GM12865 (cell line): ENCODE measurements at regions not wholly inside any gene's neighbourhood (a gene's known extent, or its start where the extent isn't known, plus 50 kb on each side); places are given as distances from the start of the nearest gene placed in this dataset.
"Not testable (repeated sequence)": the region's sequence is repeated elsewhere in the genome, so short reads cannot be mapped to it uniquely, and the experiment has no call there.

ENCODE experiments used
- DNase-seq: peaks from one replicate; pipeline ENCODE4 v3.0.0; 2010; ENCODE audit warnings: low read depth
- H3K4me3 ChIP-seq: 2 replicates; pipeline ENCODE4 v1.5.1; 2011; ENCODE audit warnings: mild to moderate bottlenecking, low read depth, low read length, control low read depth
- CTCF ChIP-seq: IDR thresholded peaks from 2 replicates; pipeline ENCODE4 v1.5.1; 2011; ENCODE audit warnings: low read length, control low read depth, low read depth, inconsistent platforms; ENCODE audit not compliant: insufficient read depth; ENCODE audit errors: missing control alignments

GRCh38 chr5:135737701-135738563, 96.5 kb upstream of the SLC25A48 start:
- TF ChIP-seq CTCF, result no peak
- DNase-seq, result no peak

GRCh38 chr5:135736952-135737351, 97.5 kb upstream of the SLC25A48 start:
- not testable (repeated sequence) for DNase-seq, H3K4me3 ChIP-seq

More at GRCh38 chr5:135737701-135738563, 96.5 kb upstream of the SLC25A48 start:
- no peak overlapping the region for H3K4me3 ChIP-seq

GRCh38 chr5:135735831-135736230, 98.6 kb upstream of the SLC25A48 start:
- H3K4me3 ChIP-seq, result no peak overlapping the region
- no peak for TF ChIP-seq CTCF
- no peak for DNase-seq

- DNase-seq, H3K4me3 ChIP-seq: not testable (repeated sequence)
Observed at GRCh38 chr5:135734956-135735355, 99.5 kb upstream of the SLC25A48 start.

DNA sequence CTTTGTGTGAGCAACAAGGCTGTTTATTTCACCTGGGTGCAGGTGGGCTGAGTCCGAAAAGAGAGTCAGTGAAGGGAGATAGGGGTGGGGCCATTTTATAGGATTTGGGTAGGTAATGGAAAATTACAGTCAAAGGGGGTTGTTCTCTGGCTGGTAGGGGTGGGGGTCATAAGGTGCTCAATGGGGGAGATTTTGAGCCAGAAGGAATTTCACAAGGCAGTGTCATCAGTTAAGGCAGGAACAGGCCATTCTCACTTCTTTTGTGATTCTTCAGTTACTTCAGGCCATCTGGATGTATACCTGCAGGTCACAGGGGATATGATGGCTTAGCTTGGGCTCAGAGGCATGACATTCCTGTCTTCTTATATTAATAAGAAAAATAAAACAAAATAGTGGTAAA, 103.4 kb upstream of the SLC25A48 start:
- H3K4me3 ChIP-seq, DNase-seq: not testable (repeated sequence)

- not testable (repeated sequence) for H3K4me3 ChIP-seq, DNase-seq
Observed at GRCh38 chr5:135730161-135730560, 104.3 kb upstream of the SLC25A48 start.

DNA sequence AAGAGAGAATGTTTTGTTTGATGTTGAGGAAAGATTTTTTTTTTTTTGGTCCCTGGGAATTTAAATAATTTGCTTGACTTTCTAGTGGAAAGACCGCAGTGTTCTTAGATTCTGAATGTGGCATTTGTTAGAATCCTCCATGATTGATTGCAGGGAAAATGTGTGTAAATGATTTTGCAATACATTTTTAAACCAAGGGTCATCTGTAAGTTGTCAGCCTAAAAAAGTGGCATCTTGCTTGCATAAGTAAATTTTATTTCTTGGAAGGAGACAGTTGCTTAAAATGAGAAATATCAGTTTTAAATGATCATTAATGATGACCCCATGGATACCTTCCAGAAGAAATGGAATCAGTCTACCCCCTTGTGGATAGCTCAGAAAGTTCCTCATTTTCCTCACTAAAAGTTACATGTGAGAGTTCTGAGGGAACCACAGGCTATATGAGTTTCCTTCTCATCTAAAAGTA, 105.1 kb upstream of the SLC25A48 start:
- DNase-seq, result no peak
- no peak overlapping the region for H3K4me3 ChIP-seq
- no peak for TF ChIP-seq CTCF

- no peak overlapping the region for H3K4me3 ChIP-seq
- TF ChIP-seq CTCF, result no peak
- no peak for DNase-seq
Observed at GRCh38 chr5:135724617-135725016, 109.8 kb upstream of the SLC25A48 start.

DNA sequence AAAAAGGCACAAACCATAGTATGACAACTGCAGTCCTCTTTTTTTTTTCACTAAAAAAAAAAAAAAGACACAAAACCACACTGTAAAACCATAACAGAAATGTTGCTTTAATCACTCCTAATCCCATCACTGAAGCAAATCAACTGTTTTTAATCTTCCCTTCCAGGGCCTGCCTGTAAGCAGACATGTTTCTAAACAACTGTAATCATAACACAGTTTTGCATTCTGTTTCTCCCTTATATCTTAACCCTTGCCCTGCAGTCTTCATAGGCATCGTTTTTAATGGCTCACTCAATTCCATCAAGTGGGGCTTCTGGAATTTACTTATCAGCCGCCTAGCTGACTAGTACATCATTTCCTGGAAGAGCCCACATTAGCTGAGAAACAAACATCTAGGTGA, 111.0 kb upstream of the SLC25A48 start:
- no peak for TF ChIP-seq CTCF
- no peak overlapping the region for H3K4me3 ChIP-seq
- DNase-seq, result no peak
